ENCODE measurements at regions not wholly inside any gene's neighbourhood (a gene's known extent, or its start where the extent isn't known, plus 50 kb on each side); places are given as distances from the start of the nearest gene placed in this dataset.
"Not testable (repeated sequence)": the region's sequence is repeated elsewhere in the genome, so short reads cannot be mapped to it uniquely, and the experiment has no call there.

GRCh38 chr3:162598500-162598899, 1101.9 kb downstream of the OTOL1 start:
- not testable (repeated sequence) for H3K4me3 Mint-ChIP-seq; DNase-seq (ENCODE audit: low spot score in 2 of 2); ATAC-seq (replicated peaks; ENCODE audit: extremely low read depth, poor library complexity, severe bottlenecking); H3K36me3 Mint-ChIP-seq (ENCODE audit: insufficient read depth); H3K4me1 Mint-ChIP-seq; H3K27ac Mint-ChIP-seq (ENCODE audit: low read depth); H3K27me3 Mint-ChIP-seq
- peaks cover 20% of the 10 kb centered on the region for H3K9me3 Mint-ChIP-seq

DNA sequence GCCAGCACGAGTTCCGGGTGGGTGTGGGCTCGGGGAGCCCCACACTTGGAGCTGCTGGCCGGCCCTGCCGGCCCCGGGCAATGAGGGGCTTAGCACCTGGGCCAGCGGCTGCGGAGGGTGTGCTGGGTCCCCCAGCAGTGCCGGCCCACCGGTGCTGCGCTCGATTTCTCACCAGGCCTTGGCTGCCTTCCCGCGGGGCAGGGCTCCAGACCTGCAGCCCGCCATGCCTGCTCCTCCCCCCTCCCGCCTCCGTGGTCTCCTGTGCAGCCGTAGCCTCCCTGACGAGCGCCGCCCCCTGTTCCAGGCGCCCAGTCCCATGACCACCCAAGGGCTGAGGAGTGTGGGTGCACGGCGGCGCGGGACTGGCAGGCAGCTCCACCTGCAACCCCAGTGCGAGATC, 1103.1 kb downstream of the OTOL1 start:
- not testable (repeated sequence) for H3K4me3 Mint-ChIP-seq; ATAC-seq (replicated peaks; ENCODE audit: extremely low read depth, poor library complexity, severe bottlenecking); H3K36me3 Mint-ChIP-seq (ENCODE audit: insufficient read depth); DNase-seq (ENCODE audit: low spot score in 2 of 2); H3K27me3 Mint-ChIP-seq; H3K27ac Mint-ChIP-seq (ENCODE audit: low read depth); H3K4me1 Mint-ChIP-seq
- peaks cover 21% of the 10 kb centered on the region for H3K9me3 Mint-ChIP-seq

GRCh38 chr3:162601101-162601670, 1104.6 kb downstream of the OTOL1 start:
- Mint-ChIP-seq H3K9me3 (peaks cover 27% of the 10 kb centered on the region), H3K36me3 (ENCODE audit: insufficient read depth) (no peaks in the 10 kb centered on the region), H3K27me3 (no peaks in the 10 kb centered on the region), H3K4me3 (no peak overlapping the region), H3K4me1 (no peaks in the 10 kb centered on the region), H3K27ac (ENCODE audit: low read depth) (no peak overlapping the region)
- no peak for DNase-seq (ENCODE audit: low spot score in 2 of 2)
- ATAC-seq (replicated peaks; ENCODE audit: extremely low read depth, poor library complexity, severe bottlenecking), result no peak

GRCh38 chr3:162602619-162603018, 1106.0 kb downstream of the OTOL1 start:
- ATAC-seq (replicated peaks; ENCODE audit: extremely low read depth, poor library complexity, severe bottlenecking), result no peak
- no peak overlapping the region for H3K4me3 Mint-ChIP-seq
- H3K27me3 Mint-ChIP-seq, result no peaks in the 10 kb centered on the region
- H3K36me3 Mint-ChIP-seq (ENCODE audit: insufficient read depth), result no peaks in the 10 kb centered on the region
- H3K4me1 Mint-ChIP-seq, result no peaks in the 10 kb centered on the region
- DNase-seq (ENCODE audit: low spot score in 2 of 2), result no peak
- H3K9me3 Mint-ChIP-seq, result peaks cover 32% of the 10 kb centered on the region
- no peak overlapping the region for H3K27ac Mint-ChIP-seq (ENCODE audit: low read depth)

DNA sequence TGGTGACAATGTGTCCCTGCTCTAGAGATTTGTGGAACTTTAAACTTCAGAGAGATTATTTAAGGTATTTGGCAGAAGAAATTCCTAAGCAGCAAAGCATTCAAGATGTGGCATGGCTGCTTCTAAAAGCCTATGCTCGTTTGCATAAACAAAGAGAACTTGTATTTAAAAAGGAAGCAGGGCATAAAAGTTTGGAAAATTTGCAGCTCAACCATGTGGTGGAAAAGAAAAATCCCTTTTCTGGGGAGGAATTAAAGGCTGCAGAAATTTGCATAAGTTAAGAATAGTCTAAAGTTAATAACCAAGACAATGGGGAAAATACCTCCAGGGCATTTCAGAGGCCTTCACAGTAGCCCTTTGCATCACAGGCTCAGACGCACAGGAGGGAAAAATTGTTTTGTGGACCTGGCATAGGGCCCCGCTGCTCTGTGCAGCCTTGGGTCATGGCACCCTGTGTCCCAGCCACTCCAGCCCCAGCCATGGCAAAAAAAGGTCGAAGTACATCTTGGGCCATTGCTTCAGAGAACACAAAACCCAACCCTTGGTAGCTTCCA, 1109.1 kb downstream of the OTOL1 start:
- DNase-seq (ENCODE audit: low spot score in 2 of 2), result no peak
- peaks cover 33% of the 10 kb centered on the region for H3K9me3 Mint-ChIP-seq

DNA sequence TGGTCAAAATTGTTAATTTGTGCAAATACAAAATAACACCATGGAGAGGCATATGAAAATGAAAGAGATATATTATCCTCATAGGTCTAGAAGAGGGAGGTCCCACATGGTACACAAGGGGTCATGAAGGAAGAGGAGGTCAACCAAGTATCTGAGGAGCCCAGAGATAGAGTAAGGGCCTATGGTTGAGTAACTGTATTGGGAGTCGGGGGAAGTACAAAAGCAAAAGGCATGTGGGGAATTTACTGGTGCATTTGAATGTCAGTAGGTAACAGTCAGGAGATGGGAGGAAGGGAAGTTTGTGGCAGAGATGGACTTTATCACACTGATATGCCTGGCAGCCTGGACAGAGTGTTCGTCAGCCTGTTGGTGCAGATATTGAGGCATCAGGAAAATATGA, 1113.7 kb downstream of the OTOL1 start:
- ATAC-seq (replicated peaks; ENCODE audit: extremely low read depth, poor library complexity, severe bottlenecking) (no peak), DNase-seq (ENCODE audit: low spot score in 2 of 2) (no peak)
- Mint-ChIP-seq H3K27me3 (no peaks in the 10 kb centered on the region), H3K27ac (ENCODE audit: low read depth) (no peak overlapping the region), H3K4me3 (no peak overlapping the region), H3K9me3 (peaks cover 16% of the 10 kb centered on the region), H3K4me1 (no peaks in the 10 kb centered on the region), H3K36me3 (ENCODE audit: insufficient read depth) (no peaks in the 10 kb centered on the region)

More for the DNA sequence above, 1109.1 kb downstream of the OTOL1 start:
- no peaks in the 10 kb centered on the region for H3K27me3 Mint-ChIP-seq
- no peaks in the 10 kb centered on the region for H3K36me3 Mint-ChIP-seq (ENCODE audit: insufficient read depth)
- no peaks in the 10 kb centered on the region for H3K4me1 Mint-ChIP-seq
- H3K27ac Mint-ChIP-seq (ENCODE audit: low read depth), result no peak overlapping the region
- no peak for ATAC-seq (replicated peaks; ENCODE audit: extremely low read depth, poor library complexity, severe bottlenecking)
- no peak overlapping the region for H3K4me3 Mint-ChIP-seq

- H3K9me3 Mint-ChIP-seq, result peaks cover 19% of the 10 kb centered on the region
- no peak overlapping the region for H3K4me3 Mint-ChIP-seq
- no peaks in the 10 kb centered on the region for H3K27me3 Mint-ChIP-seq
- H3K27ac Mint-ChIP-seq (ENCODE audit: low read depth), result no peak overlapping the region
- no peaks in the 10 kb centered on the region for H3K36me3 Mint-ChIP-seq (ENCODE audit: insufficient read depth)
- ATAC-seq (replicated peaks; ENCODE audit: extremely low read depth, poor library complexity, severe bottlenecking), result no peak
- DNase-seq (ENCODE audit: low spot score in 2 of 2), result no peak
- no peaks in the 10 kb centered on the region for H3K4me1 Mint-ChIP-seq
Observed at GRCh38 chr3:162612991-162613390, 1116.4 kb downstream of the OTOL1 start.

DNA sequence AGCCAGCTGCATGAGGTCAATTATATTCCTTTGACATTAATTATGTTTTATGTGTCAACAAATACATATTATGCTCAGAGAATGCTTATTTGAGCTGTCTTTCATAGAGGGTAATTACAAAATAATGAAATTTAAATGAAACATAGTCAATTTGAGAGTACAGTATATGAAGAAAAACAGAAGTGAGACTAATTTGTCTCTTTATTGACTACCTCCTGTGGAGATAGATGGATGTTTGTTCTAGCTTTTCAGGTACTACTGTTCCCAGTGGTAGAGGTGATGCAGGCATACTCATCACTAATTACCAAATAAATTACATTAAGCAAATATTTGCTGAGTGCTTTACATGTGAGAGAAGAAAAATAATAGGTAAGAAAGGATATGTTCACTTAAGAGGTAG, 1129.6 kb downstream of the OTOL1 start:
- DNase-seq (ENCODE audit: low spot score in 2 of 2) (no peak), ATAC-seq (replicated peaks; ENCODE audit: extremely low read depth, poor library complexity, severe bottlenecking) (no peak)
- H3K4me3 Mint-ChIP-seq, result no peak overlapping the region
- no peaks in the 10 kb centered on the region for H3K27me3 Mint-ChIP-seq
- peaks cover 21% of the 10 kb centered on the region for H3K9me3 Mint-ChIP-seq
- H3K27ac Mint-ChIP-seq (ENCODE audit: low read depth), result no peak overlapping the region
- peaks cover 3% of the 10 kb centered on the region for H3K36me3 Mint-ChIP-seq (ENCODE audit: insufficient read depth)
- H3K4me1 Mint-ChIP-seq, result no peaks in the 10 kb centered on the region

GRCh38 chr3:162628531-162628930, 1131.9 kb downstream of the OTOL1 start:
- Mint-ChIP-seq H3K4me3 (no peak overlapping the region), H3K27me3 (no peaks in the 10 kb centered on the region), H3K36me3 (ENCODE audit: insufficient read depth) (no peaks in the 10 kb centered on the region), H3K9me3 (peaks cover 11% of the 10 kb centered on the region), H3K4me1 (no peaks in the 10 kb centered on the region), H3K27ac (ENCODE audit: low read depth) (no peak overlapping the region)
- ATAC-seq (replicated peaks; ENCODE audit: extremely low read depth, poor library complexity, severe bottlenecking) (no peak), DNase-seq (ENCODE audit: low spot score in 2 of 2) (no peak)

DNA sequence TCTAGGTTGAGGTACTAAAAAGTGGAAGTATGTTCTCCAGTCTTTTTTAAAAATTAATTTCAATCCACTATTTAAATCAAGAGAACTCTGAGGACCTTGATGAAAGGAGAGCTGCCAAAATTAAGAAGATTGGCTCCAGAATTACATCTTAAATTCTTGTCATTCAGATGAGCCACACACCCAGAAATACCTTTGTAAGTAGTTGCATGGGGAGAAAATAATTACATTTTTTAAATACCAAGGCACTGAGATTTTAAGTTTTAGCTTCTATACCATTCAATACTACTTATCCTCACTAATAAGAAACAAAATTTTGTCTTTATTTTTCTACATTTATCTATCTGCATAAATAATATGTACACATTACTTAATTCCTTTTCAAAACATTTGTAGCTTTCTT, 1132.8 kb downstream of the OTOL1 start:
- DNase-seq (ENCODE audit: low spot score in 2 of 2) (no peak), ATAC-seq (replicated peaks; ENCODE audit: extremely low read depth, poor library complexity, severe bottlenecking) (no peak)
- H3K27me3 Mint-ChIP-seq, result no peaks in the 10 kb centered on the region
- H3K9me3 Mint-ChIP-seq, result peaks cover 11% of the 10 kb centered on the region
- no peaks in the 10 kb centered on the region for H3K4me1 Mint-ChIP-seq
- H3K4me3 Mint-ChIP-seq, result no peak overlapping the region
- H3K36me3 Mint-ChIP-seq (ENCODE audit: insufficient read depth), result no peaks in the 10 kb centered on the region
- H3K27ac Mint-ChIP-seq (ENCODE audit: low read depth), result no peak overlapping the region

GRCh38 chr3:162632672-162633071, 1136.1 kb downstream of the OTOL1 start:
- Mint-ChIP-seq H3K4me1 (no peaks in the 10 kb centered on the region), H3K36me3 (ENCODE audit: insufficient read depth) (no peaks in the 10 kb centered on the region), H3K27me3 (no peaks in the 10 kb centered on the region), H3K4me3 (no peak overlapping the region), H3K9me3 (peaks cover 13% of the 10 kb centered on the region), H3K27ac (ENCODE audit: low read depth) (no peak overlapping the region)
- ATAC-seq (replicated peaks; ENCODE audit: extremely low read depth, poor library complexity, severe bottlenecking) (no peak), DNase-seq (ENCODE audit: low spot score in 2 of 2) (no peak)

DNA sequence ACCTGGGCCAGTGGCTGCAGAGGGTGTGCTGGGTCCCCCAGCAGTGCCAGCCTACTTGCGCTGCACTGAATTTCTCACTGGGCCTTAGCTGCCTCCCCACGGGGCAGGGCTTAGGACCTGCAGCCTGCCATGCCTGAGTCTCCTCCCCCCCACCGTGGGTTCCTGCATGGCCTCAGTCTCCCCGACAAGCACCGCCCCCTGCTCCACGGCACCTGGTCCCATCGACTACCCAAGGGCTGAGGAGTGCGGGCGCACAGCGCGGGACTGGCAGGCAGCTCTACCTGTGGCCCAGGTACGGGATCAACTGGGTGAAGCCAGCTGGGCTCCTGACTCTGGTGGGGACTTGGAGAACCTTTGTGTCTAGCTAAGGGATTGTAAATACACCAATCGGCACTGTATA, 1143.6 kb downstream of the OTOL1 start:
- DNase-seq (ENCODE audit: low spot score in 2 of 2); ATAC-seq (replicated peaks; ENCODE audit: extremely low read depth, poor library complexity, severe bottlenecking); H3K9me3 Mint-ChIP-seq; H3K4me1 Mint-ChIP-seq; H3K4me3 Mint-ChIP-seq; H3K27ac Mint-ChIP-seq (ENCODE audit: low read depth); H3K27me3 Mint-ChIP-seq; H3K36me3 Mint-ChIP-seq (ENCODE audit: insufficient read depth): not testable (repeated sequence)

DNA sequence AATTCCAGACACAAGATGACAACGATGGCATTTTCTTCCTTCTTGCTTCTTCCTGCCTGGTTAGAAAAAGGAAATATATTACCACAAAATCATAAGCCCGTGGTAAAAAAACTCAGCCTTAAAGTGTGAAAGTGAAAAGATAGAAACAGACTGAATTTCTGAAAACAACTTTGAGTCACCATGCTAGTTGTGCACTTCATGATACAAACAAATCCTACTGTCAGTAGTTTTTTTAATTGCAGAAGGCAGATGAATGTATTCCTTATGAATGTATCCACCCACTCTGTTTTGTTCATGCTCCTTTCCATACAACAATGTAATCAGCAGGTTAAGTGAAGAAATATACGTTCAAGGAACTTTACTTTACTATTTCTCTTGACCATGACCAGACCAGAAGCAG, 1144.7 kb downstream of the OTOL1 start:
- Mint-ChIP-seq H3K36me3 (ENCODE audit: insufficient read depth) (no peaks in the 10 kb centered on the region), H3K27me3 (no peaks in the 10 kb centered on the region), H3K4me1 (no peaks in the 10 kb centered on the region), H3K4me3 (no peak overlapping the region), H3K27ac (ENCODE audit: low read depth) (no peak overlapping the region), H3K9me3 (peaks cover 7% of the 10 kb centered on the region)
- no peak for DNase-seq (ENCODE audit: low spot score in 2 of 2)
- ATAC-seq (replicated peaks; ENCODE audit: extremely low read depth, poor library complexity, severe bottlenecking), result no peak
